ENCODE measurements at regions not wholly inside any gene's neighbourhood (a gene's known extent, or its start where the extent isn't known, plus 50 kb on each side); places are given as distances from the start of the nearest gene placed in this dataset.

DNA sequence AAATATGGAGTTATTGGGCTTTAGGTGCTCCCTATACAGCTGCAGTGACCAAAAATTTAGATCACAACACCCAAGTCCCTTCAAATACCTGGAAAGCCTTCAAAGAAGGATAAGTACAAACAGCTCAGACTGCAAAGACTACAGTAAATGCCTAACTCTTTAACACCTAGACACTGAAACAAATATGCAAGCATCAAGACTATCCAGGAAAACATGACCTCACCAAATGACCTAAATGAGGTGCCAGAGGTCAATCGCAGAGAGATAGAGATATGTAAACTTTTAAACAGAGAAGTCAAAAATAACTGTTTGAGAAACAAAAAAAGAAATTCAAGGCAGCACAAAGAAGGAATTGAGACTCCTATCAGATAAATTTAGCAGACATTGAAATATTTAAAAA is 753.8 kb upstream of the B3GALT2 start:
- TF ChIP-seq POLR2A (IDR thresholded peaks at IDR 0.05; ENCODE audit: low read depth, low read length): no peak
- TF ChIP-seq FOS (IDR thresholded peaks at IDR 0.05; ENCODE audit: borderline replicate concordance, insufficient read depth, low read length): no peak
- TF ChIP-seq, protein P1, sequence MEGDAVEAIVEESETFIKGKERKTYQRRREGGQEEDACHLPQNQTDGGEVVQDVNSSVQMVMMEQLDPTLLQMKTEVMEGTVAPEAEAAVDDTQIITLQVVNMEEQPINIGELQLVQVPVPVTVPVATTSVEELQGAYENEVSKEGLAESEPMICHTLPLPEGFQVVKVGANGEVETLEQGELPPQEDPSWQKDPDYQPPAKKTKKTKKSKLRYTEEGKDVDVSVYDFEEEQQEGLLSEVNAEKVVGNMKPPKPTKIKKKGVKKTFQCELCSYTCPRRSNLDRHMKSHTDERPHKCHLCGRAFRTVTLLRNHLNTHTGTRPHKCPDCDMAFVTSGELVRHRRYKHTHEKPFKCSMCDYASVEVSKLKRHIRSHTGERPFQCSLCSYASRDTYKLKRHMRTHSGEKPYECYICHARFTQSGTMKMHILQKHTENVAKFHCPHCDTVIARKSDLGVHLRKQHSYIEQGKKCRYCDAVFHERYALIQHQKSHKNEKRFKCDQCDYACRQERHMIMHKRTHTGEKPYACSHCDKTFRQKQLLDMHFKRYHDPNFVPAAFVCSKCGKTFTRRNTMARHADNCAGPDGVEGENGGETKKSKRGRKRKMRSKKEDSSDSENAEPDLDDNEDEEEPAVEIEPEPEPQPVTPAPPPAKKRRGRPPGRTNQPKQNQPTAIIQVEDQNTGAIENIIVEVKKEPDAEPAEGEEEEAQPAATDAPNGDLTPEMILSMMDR (IDR thresholded peaks at IDR 0.05; ENCODE audit: extremely low read depth in 1 of 2, insufficient read depth in 1 of 2, low read depth in 1 of 2, low read length in 2 of 2): no peak
- TF ChIP-seq GATA2 (IDR thresholded peaks at IDR 0.05; ENCODE audit: insufficient read depth, insufficient read length, low read depth, low read length): no peak
- no peak for TF ChIP-seq JUN (IDR thresholded peaks at IDR 0.05; ENCODE audit: borderline replicate concordance, insufficient read depth, insufficient read length, low read depth)
- no peak for TF ChIP-seq MYC (IDR thresholded peaks at IDR 0.05; ENCODE audit: low read depth, low read length)
- TF ChIP-seq EZH2 (IDR thresholded peaks at IDR 0.05; ENCODE audit: borderline replicate concordance, low read depth, low read length, severe bottlenecking): no peak
- TF ChIP-seq, protein P2, sequence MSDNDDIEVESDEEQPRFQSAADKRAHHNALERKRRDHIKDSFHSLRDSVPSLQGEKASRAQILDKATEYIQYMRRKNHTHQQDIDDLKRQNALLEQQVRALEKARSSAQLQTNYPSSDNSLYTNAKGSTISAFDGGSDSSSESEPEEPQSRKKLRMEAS (IDR thresholded peaks at IDR 0.05; ENCODE audit: insufficient read depth, insufficient read length): no peak
- Histone ChIP-seq H3K9me3 (replicated peaks; ENCODE audit: control insufficient read depth, insufficient read depth, low read length) (no peaks in the 10 kb centered on the region), H3K9ac (replicated peaks; ENCODE audit: extremely low read depth, insufficient read depth, low read length) (no peak overlapping the region), H3K27me3 (ENCODE audit: control insufficient read depth in 2 of 2, insufficient read depth in 2 of 2, low read length in 2 of 2) (no peaks in the 10 kb centered on the region), H3K4me2 (ENCODE audit: insufficient read depth, low read length) (no peak overlapping the region), H3K4me1 (ENCODE audit: control insufficient read depth, extremely low read depth, insufficient read depth, low read length) (no peaks in the 10 kb centered on the region), H3K27ac (ENCODE audit: insufficient read depth, low read depth, low read length) (no peak overlapping the region), H3K9me1 (replicated peaks; ENCODE audit: control insufficient read depth, extremely low read depth, insufficient read depth, low read length) (no peaks in the 10 kb centered on the region), H3K79me2 (ENCODE audit: control insufficient read depth, insufficient read depth, low read length) (no peaks in the 10 kb centered on the region), H2AFZ (ENCODE audit: low read depth, low read length) (no peak overlapping the region), H3K4me3 (replicated peaks in 1 of 3; ENCODE audit: insufficient read depth in 1 of 3, low read depth in 1 of 3, low read length in 3 of 3) (no peak overlapping the region), H3K36me3 (ENCODE audit: control insufficient read depth in 2 of 2, extremely low read depth in 1 of 2, insufficient read depth in 2 of 2, low read length in 2 of 2) (no peaks in the 10 kb centered on the region), H4K20me1 (replicated peaks; ENCODE audit: control insufficient read depth, extremely low read depth, insufficient read depth, low read length) (no peaks in the 10 kb centered on the region)
- no peak for FAIRE-seq
- DNase-seq (ENCODE audit: low read depth, low spot score): no peak
- dilution Hi-C loops (cut with MboI; ENCODE audit: extremely low pct_ligation_motif_present, low sequenced_read_pairs): no loop called here
- BruUV-seq (replicated peaks): no TSS peak
- intact Hi-C loops (cut with micrococcal nuclease): no loop called here
- POLR2A ChIA-PET: no interaction called here
- CTCF ChIA-PET: interaction anchor here (1.3 kb wide), 1 partner anchor 13 kb away, joined by 3 read pairs; no protein-coding TSS in a partner anchor
